ENCODE measurements at regions not wholly inside any gene's neighbourhood (a gene's known extent, or its start where the extent isn't known, plus 50 kb on each side); places are given as distances from the start of the nearest gene placed in this dataset.

DNA sequence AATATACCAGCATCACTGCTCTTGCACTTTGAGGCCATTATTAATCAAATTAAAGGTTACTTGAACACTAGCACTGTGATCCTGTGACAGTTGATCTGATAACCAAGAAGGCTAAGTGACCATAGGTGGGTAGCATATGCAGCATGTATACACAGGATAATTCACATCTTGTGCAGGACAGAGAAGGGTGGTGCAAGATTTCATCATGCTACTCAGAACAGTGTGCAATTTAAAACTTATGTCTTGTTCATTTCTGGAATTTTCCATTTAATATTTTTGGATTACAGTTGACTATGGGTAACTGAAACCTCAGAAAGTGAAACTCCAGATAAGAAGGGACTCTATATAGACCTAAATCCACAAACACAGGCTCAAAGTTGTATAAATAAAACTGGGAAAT, 78.2 kb upstream of the PDE5A start:
- no peak overlapping the region for H3K27ac ChIP-seq (ENCODE audit: control insufficient read depth, insufficient read depth)
- ChIA-PET SMC1A (ENCODE audit: uncharacterized antibody, unreplicated experiment) (no interaction called here), CTCF (no interaction called here), POLR2A (no interaction called here), RAD21 (ENCODE audit: unreplicated experiment) (no interaction called here)
- intact Hi-C loops (cut with micrococcal nuclease; ENCODE audit: unreplicated experiment) (no loop called here), in situ Hi-C loops (cut with MboI) (no loop called here)
- H3K36me3 ChIP-seq (ENCODE audit: control insufficient read depth in 2 of 2, insufficient read depth in 2 of 2, low read length in 1 of 2), result no peaks in the 10 kb centered on the region
- BruUV-seq (replicated peaks), result no TSS peak
- H3K4me3 ChIP-seq, result no peak overlapping the region
- no peaks in the 10 kb centered on the region for H4K20me1 ChIP-seq (ENCODE audit: control insufficient read depth, insufficient read depth)
- H3K27me3 ChIP-seq (replicated peaks in 1 of 2; ENCODE audit: control insufficient read depth in 2 of 2, insufficient read depth in 2 of 2, low read length in 1 of 2), result no peaks in the 10 kb centered on the region
- no peaks in the 10 kb centered on the region for H3K4me1 ChIP-seq (ENCODE audit: control insufficient read depth, insufficient read depth, low read length)
- no peak overlapping the region for H2AFZ ChIP-seq (ENCODE audit: control insufficient read depth, low read depth, low read length)
- no peak for FAIRE-seq
- ATAC-seq, result no peak
- H3K9me3 ChIP-seq (replicated peaks; ENCODE audit: control insufficient read depth, insufficient read depth, low read length), result no peaks in the 10 kb centered on the region; the same call in 2 of the 3 replicates
- H3K79me2 ChIP-seq (ENCODE audit: control insufficient read depth, insufficient read depth, low read length), result no peaks in the 10 kb centered on the region
- DNase-seq (ENCODE audit: low read depth, low spot score), result no peak
- no peak overlapping the region for H3K9ac ChIP-seq (ENCODE audit: control insufficient read depth, insufficient read depth, low read length)
- H3K4me2 ChIP-seq (ENCODE audit: control insufficient read depth, insufficient read depth), result no peak overlapping the region
- TF ChIP-seq PAX8 (IDR thresholded peaks at IDR 0.05) (no peak), SPI1 (IDR thresholded peaks at IDR 0.05; ENCODE audit: borderline replicate concordance, insufficient read depth, low read depth, low read length) (no peak), ZNF622 (IDR thresholded peaks at IDR 0.05) (no peak), CHD1 (IDR thresholded peaks at IDR 0.05; ENCODE audit: low read depth, low read length) (no peak), EP300 (IDR thresholded peaks at IDR 0.05; ENCODE audit: borderline replicate concordance in 1 of 2, control insufficient read depth in 1 of 2, low read depth in 2 of 2, low read length in 2 of 2) (no peak), MYB (IDR thresholded peaks at IDR 0.05; ENCODE audit: borderline replicate concordance, low read depth, low read length) (no peak), STAT1 (conservative IDR thresholded peaks at IDR 0.05) (no peak), RFX5 (IDR thresholded peaks at IDR 0.05; ENCODE audit: low read depth, low read length) (no peak)
- TF ChIP-seq, protein P1, sequence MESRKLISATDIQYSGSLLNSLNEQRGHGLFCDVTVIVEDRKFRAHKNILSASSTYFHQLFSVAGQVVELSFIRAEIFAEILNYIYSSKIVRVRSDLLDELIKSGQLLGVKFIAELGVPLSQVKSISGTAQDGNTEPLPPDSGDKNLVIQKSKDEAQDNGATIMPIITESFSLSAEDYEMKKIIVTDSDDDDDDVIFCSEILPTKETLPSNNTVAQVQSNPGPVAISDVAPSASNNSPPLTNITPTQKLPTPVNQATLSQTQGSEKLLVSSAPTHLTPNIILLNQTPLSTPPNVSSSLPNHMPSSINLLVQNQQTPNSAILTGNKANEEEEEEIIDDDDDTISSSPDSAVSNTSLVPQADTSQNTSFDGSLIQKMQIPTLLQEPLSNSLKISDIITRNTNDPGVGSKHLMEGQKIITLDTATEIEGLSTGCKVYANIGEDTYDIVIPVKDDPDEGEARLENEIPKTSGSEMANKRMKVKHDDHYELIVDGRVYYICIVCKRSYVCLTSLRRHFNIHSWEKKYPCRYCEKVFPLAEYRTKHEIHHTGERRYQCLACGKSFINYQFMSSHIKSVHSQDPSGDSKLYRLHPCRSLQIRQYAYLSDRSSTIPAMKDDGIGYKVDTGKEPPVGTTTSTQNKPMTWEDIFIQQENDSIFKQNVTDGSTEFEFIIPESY (IDR thresholded peaks at IDR 0.05), result no peak
- TF ChIP-seq, protein P2, sequence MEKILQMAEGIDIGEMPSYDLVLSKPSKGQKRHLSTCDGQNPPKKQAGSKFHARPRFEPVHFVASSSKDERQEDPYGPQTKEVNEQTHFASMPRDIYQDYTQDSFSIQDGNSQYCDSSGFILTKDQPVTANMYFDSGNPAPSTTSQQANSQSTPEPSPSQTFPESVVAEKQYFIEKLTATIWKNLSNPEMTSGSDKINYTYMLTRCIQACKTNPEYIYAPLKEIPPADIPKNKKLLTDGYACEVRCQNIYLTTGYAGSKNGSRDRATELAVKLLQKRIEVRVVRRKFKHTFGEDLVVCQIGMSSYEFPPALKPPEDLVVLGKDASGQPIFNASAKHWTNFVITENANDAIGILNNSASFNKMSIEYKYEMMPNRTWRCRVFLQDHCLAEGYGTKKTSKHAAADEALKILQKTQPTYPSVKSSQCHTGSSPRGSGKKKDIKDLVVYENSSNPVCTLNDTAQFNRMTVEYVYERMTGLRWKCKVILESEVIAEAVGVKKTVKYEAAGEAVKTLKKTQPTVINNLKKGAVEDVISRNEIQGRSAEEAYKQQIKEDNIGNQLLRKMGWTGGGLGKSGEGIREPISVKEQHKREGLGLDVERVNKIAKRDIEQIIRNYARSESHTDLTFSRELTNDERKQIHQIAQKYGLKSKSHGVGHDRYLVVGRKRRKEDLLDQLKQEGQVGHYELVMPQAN (conservative IDR thresholded peaks at IDR 0.05), result no peak

Measured in GM12878 (cell line).